ENCODE measurements at regions not wholly inside any gene's neighbourhood (a gene's known extent, or its start where the extent isn't known, plus 50 kb on each side); places are given as distances from the start of the nearest gene placed in this dataset.
A peak's percentile ranks its signal among the peaks of the same experiment; 100 is the strongest.

DNA sequence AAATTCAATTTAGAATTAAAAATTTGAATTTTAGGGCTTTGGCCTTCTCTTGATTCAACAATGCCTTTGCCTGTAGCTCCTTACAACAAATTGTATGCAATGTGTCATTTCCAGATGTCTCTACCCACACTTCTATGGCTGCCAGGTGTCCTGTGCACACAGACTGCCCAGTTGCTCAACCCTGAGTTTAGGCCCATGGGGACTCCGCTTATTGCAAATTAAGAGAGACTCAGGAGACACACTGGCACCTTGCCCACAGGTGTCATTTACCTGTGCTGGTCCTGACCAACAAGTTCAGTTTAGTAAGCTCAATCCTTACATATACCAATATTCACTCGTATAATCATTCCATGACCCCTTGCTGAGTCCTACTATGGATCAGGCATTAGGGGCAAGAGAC is 236.1 kb downstream of the OMA1 start:
- DNase-seq (ENCODE audit: low spot score) = no peak

DNA sequence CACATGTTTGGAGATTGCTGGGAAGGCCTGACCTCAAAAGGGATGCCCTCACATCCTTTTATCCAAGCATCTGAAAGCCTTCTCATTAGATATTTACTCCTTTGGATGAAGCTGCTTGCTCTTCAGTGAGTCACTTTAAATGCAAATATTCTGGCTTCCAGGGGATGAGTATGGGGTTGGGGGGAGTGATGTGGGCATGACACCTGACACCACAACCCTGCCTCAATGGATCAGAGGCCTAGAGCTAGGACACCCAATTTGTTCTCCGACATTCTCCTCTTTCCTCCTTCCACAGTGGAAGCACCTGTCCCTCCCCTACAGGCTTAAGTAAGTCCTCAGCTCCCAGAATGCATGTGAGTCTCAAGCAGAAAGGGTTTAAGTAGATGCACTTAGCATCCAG is 238.3 kb downstream of the OMA1 start:
- no peak for DNase-seq (ENCODE audit: low spot score)

DNA sequence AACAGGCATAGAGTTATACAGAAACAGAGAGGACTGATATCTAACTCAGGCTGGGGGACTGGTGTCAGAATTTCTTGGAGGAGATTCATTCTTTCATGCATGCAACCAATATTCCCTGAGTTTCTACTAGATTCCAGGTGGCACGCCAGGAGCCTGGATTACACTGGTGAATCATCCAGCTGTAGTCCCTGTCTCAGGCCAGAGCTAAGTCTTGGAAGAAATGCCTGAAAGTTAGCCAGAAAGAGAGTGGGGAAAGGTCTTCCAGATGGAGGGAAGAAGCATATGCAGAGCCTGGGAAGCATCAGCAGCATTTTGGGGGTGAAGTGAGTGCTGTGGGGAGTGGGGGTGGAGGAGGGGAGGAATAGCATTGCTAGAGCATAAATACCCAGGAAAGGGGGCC is 239.1 kb downstream of the OMA1 start:
- DNase-seq (ENCODE audit: low spot score) = no peak

DNA sequence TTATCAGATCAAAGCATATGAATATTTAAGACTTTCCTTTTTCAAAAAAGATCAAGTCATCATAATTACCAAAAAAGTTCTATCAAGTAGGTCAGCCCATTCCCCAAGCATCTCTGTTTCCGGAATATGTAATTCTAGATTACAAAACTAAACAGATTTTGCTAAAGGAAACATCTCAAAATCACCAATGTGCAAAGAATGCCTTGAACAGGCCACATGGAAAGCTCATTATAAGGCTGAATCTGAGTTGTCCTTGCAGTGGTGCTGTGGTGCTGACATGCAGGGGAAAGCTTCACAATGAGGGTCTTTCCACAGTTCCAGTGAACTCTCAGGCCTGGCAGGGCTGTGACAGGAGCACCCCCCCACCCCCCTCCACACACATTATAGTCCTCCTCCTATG is 240.9 kb downstream of the OMA1 start:
- DNase-seq (ENCODE audit: low spot score) = no peak

DNA sequence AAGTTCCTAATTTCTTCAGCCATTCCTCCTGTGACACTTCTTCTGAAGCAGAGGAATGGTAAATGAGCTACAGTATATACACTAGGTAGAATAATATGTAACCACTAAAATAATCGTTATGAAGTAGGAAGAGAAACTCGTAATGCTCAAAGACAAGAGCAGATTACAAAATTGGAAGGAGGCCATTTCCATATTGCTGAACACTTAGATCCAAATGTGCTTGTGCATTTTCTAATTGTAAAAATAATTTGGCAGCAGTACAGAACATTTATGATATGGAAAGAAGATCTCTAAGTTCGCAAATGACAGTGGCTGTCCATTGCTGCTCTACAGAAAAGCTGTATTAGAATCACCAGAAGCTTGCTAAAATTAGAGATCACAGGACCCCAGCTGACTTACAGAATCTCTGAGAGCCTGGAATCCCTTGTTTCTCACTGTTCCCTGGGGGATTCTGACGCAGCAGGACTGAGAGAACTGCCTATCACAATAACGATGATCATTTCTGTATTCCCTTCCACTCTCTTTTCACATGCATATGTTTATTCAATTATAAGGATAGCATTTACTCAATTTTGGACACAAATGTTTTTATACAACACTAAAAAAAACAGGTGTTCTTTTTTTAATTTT is 242.1 kb downstream of the OMA1 start:
- no peak for DNase-seq (ENCODE audit: low spot score)

DNA sequence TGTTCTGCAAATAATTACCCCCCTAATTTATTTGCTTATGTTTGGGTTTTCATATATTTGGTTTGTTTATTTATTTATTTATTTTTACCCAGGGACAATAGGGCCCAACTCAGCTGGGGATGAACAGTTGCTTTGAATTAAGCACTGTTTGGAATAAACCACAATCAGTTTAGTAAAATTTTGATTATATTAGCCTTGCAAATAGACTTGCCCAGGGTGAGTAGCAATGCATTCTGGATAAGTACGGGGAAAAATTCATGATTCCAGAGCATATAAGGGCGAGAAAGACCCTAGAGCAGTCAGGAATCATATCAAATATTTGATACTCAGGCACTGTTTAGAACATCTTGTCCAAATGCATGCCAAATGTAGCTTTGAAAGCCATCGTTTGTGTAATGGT is 242.7 kb downstream of the OMA1 start:
- no peak for DNase-seq (ENCODE audit: low spot score)

DNA sequence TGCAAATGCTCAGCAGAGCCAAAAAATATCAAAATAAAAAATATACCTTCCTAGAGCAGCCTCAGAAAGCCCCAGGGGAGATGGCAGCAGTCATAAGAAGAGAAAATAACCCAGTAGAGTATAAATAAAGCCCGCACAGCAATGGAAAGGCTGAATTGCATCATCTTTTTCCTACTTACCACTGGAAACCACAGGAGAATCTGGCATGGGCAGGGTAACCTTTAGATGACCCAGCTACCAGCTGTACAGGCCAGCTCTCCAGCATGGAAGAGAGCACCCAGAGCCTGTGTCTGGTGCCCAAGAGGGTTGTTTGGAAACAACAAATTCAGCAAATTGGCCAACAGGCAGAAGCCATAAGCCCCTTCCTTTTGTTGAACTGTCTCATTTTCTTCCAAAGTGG is 253.1 kb downstream of the OMA1 start:
- DNase-seq (ENCODE audit: low spot score) = no peak

DNA sequence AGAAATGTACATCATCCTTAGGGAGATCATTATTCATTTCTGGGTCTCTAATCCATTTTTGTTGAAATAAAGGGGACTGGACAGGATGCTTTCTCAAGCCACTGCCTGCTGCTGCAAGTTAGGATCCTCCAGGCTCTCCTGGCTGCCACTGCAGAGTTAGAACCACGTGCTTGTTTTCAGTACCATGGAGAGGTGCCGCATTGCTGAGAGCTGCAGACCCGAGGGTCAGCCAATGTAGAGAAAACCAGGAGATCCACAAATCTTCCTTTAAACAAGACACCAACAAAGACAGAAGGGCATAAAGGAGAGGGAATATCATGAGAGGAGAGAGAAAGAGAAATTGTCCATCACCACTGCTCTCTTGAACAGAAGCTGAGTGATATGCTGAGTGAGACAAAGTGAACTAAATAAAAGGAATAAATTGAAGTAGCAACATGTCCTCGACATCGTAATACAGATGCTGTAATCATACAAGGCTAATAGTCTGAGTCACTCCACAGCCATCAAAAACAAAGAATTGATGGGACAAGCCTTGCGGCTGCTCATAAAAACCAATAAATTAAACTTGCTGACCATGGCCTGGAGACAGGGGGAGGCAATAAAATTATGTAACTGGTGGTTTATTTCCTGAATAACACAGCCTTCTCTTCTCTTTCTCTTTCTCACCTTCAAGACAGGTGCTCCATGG is 255.7 kb downstream of the OMA1 start:
- peak; percentile 46 for DNase-seq (ENCODE audit: low spot score)

DNA sequence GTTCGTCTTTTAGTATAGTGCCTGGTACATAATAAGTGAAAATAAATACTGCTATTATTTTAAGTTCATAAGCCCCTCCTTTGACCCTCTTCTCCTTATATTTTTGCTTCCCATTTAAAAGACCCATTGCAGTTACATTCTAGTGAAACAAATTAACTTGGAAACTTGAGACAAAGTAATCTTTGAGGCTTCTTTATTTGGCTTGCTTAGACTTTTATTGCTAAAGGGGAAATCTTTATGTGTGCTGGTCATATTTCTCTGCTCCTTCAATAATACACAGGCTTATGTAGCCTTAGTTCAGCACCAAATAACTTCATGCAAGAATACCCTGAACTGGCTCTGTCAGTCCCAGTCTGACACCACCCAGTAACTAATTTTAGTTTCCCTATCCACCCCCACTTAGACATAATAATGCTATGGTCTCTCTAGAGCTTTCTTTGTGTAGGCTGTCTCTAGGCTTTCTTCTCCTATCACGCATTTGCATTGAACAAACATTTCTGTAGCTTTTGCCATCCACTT is 257.8 kb downstream of the OMA1 start:
- no peak for DNase-seq (ENCODE audit: low spot score)

DNA sequence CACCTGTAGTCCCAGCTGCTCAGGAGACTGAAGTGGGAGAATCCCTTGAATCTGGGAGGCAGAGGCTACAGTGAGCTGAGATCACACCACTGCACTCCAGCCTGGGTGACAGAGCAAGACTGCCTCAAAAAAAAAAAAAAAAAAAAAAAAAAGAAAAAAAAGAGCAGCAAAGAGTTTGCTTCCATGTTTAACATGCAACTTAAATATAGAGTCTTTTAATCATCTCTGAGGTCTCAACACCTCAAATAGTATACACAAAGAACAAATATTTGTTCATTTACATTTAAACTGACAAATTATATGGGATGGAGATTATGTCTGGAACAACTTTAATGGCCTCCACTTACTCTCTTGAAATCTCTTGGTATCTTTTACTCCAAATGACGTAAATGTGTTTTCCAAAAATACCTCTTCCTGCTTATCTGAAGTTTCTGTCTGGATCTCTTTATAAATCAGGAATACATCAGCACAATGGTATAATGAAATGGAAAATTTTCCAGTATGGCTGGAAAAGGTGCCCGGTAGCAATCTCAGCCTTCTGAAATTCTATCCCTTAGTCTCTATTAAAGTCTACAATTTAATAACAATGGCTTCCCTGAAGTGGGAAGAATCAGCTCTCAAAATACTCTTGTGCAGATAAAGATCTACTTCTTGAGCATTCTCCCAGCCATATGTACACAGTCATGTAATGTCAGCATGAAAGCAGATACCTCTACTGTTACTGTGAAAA is 258.5 kb downstream of the OMA1 start:
- no peak for DNase-seq (ENCODE audit: low spot score)

DNA sequence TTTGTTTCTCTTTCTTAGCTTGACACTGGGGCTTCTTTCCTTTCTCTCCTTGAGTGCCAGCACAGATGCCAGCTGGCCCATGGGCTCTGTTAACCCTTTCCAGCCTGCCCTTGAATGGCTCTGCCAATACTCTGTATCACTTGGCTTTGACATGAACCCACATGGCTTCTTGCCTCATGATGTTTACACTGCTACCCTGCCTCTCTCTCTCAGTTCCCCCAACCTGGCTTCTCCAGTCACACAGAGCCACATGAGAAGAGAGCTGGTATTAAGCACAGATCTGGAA is 262.4 kb downstream of the OMA1 start:
- DNase-seq (ENCODE audit: low spot score) = no peak

DNA sequence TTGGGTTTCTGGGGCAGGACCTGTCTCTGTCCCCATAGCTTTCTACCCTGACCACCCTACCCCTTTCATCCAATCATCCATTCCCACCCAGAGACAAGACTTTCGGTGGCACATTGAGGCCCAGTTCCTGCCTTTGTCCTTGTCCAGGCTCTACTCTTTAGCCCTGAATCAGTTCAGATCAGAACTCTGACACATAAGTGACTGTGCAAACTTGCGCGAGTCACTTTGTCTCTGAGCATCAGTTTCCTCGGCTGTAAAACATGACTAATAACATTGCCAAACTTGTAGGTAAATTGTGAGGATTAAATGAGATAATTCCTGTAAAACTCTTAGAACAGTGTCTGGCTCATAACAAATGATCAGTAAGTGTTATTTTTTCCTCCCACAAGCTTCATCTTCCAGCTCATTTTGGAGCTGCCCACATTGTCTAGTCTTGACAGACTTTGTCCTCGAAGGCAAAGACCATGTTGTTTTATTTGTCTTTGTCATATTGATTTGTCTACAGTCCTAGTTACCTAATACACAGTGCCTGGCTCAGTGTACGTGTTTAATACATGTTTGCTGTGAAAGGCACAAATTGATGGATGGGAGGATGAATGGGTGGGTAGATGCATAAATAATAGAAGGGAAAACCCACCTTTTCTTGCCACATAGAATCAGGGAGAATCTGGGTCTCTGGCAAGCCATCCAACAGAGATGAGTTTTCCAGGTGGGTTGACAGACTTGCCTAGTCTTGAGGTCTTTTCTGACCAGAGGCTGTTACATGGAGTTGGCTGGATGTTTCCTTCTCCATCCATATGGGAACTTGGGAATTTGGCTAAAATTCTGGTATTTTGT is 262.9 kb downstream of the OMA1 start:
- DNase-seq (ENCODE audit: low spot score) = peak; percentile 21

DNA sequence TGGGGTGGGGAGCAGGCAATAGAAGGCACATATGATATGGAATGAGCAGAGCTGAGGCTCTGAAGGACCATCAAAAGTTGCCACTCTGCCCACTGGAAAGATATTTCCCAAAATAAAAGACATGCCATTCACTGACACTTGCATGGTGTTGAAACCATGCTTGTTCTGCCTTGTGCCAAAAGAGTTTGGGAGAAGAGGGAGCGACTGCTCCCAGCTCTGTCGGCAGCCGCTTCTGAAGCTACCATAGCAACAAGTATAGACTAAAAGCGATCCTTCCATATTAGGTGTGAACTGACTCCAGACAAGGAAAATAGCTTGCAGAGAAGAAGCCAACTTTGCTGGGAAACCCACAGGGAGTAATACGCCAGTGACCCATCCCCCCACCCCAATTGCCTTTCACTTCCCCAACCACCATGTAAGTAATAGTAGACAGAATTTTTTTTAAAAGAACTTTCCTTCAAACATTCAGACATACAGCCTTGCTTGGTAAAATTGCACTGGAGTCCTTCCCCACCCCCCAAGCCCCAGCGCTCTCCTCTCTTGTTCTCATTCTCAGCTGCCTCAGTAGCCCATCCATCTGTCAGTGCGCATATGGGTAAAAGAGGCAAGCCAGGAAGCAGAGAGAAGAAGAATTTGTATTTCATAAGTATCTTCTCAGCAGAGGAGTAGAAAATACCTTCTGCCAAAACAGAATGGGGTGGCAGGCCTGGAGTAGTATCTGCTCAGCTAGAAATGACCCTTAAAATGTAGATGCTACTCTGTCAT is 263.7 kb downstream of the OMA1 start:
- no peak for DNase-seq (ENCODE audit: low spot score)

DNA sequence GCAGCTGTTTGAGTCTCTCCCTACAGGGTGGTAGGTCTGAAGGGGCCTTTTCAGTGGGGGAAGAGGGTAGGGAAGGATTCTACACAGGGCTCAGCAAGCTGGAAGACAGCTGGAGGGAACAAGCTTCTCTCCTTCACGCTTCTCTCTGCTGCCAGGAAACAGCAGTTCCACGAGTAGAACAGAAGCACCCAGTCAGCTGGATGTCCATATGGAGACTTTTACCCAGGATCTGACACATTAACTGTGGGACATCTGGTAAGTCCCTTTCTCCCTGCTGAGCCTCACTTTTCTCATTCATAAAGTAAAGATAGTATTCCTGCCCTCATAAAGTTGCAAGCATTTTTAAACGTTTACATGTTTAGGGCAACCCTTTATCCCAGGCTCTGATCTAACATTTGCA is 280.3 kb downstream of the OMA1 start:
- no peak for DNase-seq (ENCODE audit: low spot score)

DNA sequence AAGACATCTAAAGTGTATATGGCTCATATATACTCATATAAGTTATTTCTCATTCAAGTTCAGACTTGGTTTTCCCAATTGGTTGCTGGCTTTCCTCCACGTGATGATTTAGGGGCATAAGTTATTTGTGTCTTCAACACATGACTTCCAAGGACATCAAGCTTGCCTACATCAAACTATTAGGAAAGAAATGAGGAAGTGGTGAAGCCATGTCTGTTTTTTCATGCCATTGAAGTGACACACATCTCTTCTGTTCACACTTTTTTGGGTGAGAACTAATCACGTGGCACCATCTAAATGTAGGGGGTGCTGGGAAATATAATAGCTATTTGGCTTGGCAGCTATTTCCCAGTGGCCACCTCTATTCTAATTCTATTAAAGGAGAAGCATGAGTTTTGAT is 282.1 kb downstream of the OMA1 start:
- DNase-seq (ENCODE audit: low spot score) = no peak

DNA sequence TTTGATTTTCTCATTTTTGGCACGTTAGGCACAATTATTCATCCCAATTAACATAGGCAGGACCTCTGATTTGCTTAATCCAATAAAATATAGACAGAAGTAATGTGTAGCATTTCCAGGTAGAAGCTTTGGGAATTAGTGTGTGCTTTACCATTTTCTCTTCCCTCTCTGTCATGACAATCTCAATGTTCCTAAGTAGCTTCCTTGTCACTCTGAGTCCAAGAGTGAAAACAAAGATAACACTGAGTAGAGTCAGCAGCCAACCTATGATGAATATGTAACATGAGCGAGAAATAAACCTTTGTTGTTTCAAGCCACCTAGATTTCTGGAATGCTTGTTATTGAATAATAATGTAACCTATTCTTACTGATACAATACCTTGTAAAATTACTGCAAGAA is 283.8 kb downstream of the OMA1 start:
- DNase-seq (ENCODE audit: low spot score) = no peak

DNA sequence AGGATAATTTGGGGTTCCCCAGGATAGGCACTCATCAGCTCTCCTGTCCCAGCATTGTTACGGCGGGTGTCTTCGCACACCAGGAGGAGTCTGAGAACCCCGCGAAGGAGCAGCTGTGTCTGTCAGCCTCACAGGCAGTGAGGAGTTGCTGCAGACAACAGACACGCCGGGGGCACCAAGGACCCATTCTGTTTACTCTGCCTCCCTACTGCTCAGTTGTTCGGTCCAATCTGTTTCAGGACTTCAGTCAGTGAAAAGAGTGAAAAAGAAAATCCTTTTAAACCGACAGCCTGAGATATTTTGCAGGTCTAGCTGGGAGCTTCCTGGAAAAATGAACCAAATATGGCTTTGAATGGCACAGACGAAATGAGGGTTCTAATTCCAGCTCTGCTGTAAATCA is 288.4 kb downstream of the OMA1 start:
- DNase-seq (ENCODE audit: low spot score) = no peak

DNA sequence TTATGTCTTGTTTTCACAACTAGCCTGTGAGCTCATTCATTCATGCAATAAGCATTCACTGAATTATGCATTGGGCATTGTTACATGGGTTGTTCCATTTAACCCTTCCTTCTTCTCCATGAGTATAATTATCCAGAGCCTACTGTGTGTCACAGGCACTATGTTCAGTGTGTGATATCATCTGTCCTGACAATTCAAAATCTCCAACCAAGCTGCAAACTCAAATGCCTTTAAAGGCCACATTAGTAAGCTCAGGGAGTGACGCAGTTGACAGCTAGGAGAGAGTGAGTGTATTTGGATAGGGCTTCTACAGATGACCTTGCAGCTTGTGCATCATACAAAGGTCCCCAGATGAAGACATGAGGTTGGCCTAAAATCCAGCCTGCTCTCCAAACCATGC is 289.5 kb downstream of the OMA1 start:
- no peak for DNase-seq (ENCODE audit: low spot score)

DNA sequence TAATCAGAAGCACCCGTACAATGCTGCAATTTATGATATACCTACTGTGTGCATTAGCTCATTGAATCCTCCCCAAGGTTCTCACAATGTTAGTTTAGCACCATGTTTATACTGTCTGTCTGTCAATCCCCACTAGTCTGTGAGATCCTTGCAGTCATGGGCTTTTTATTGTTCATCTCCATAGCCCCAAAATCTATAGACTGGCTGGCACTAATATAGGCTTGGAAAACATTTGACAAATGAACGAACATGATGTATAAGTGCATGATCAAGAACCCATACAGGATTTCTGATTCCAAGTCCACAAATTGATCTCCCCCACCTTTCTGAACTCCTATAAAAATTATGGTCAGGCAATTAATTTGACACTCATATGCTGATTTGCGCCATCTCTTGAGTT is 290.0 kb downstream of the OMA1 start:
- DNase-seq (ENCODE audit: low spot score) = no peak

DNA sequence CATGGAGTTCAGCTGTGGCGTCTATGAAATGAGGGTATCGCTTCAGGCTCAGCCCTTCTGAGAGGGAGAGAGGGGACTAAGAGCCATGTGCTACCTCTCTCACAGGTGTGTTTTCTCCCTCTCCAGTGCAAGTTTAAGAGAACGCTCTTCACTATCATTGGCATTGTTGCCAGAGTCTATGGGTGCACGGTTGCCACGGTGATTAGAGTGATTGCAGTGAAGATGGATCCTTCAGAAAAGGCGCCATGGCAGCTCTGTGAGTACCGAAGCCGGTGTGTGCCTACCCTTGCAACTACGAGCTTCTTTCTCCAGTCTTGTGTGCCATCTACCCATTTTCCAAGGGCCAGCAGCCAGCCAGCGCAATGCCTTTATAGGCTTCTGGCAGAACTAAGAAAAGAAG is 290.5 kb downstream of the OMA1 start:
- no peak for DNase-seq (ENCODE audit: low spot score)

DNA sequence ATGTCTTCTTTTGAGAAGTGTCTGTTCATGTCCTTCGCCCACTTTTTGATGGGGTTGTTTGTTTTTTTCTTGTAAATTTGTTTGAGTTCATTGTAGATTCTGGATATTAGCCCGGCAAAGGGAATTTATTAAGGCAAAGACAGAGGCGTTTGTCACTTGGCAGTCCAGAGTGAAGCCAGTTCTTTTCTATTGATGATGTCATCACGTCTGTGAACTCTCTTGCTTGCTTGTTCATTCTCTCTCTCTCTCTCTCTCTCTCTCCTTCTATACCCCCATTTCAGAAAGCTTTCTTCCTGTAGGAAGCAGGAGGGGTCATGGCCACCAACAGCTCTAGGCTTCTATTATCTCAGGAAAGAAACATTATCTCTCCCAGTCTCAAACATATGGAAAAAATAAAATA is 291.3 kb downstream of the OMA1 start:
- no peak for DNase-seq (ENCODE audit: low spot score)
